PC-3 (cell line): ENCODE measurements at regions not wholly inside any gene's neighbourhood (a gene's known extent, or its start where the extent isn't known, plus 50 kb on each side); places are given as distances from the start of the nearest gene placed in this dataset.

Experiments used
- ATAC-seq: fragments of 200-7000 bp; cut with Tn5 transposase; 2 replicates; pipeline ENCODE4 v1.9.1; 2020; ENCODE audit warnings: mild to moderate bottlenecking, moderate library complexity
- BruUV-seq: library from RNA; stranded (reverse); fragments of 400-500 nt; replicated peaks from 2 replicates; lab custom pipeline; 2021; lab: Mats Ljungman, UMichigan
- CTCF ChIA-PET: fragments of 300-600 bp; sonication (Branson Sonifier 250); formaldehyde crosslinking; loops from one replicate; lab custom pipeline; 2022; ENCODE audit warnings: antibody characterized with exemption; lab: Charles Lee
- POLR2A ChIA-PET: fragments of 300-600 bp; sonication (Branson Sonifier 250); formaldehyde crosslinking; loops from one replicate; lab custom pipeline; 2022; ENCODE audit warnings: antibody characterized with exemption; ENCODE audit not compliant: unreplicated experiment; lab: Charles Lee
- DNase-seq: peaks from one replicate; pipeline ENCODE4 v3.0.0-alpha.2; 2015
- H2AFZ ChIP-seq: fragments of 300-600 bp; sonication (generic); 2 replicates; pipeline ENCODE4 v1.6.0; 2016; ENCODE audit warnings: antibody characterized with exemption, low read length
- H3F3A ChIP-seq: fragments of 300-600 bp; sonication (generic); one replicate; pipeline ENCODE4 v1.6.0; 2017; ENCODE audit warnings: antibody characterized with exemption, low read length, control low read depth, mild to moderate bottlenecking; ENCODE audit not compliant: unreplicated experiment
- H3K27ac ChIP-seq: fragments of 300-600 bp; sonication (generic); 2 replicates; pipeline ENCODE4 v1.5.1; 2016; ENCODE audit warnings: mild to moderate bottlenecking, low read length
- H3K27me3 ChIP-seq: fragments of 300-600 bp; sonication (generic); 2 replicates; pipeline ENCODE4 v1.6.1; 2016; ENCODE audit warnings: low read length, mixed read lengths
- H3K36me3 ChIP-seq: fragments of 300-600 bp; sonication (generic); 2 replicates; pipeline ENCODE4 v1.6.1; 2016; ENCODE audit warnings: low read depth, mixed run types, low read length, mixed read lengths
- H3K4me1 ChIP-seq: fragments of 300-600 bp; sonication (generic); 2 replicates; pipeline ENCODE4 v1.5.1; 2016; ENCODE audit warnings: low read length; ENCODE audit not compliant: insufficient read depth
- H3K4me2 ChIP-seq: fragments of 300-600 bp; sonication (generic); 2 replicates; pipeline ENCODE4 v1.6.0; 2016; ENCODE audit warnings: low read length
- H3K4me3 ChIP-seq: fragments of 300-600 bp; sonication (generic); 2 replicates; pipeline ENCODE4 v1.5.1; 2016; ENCODE audit warnings: mild to moderate bottlenecking, low read length, mixed read lengths
- H3K79me2 ChIP-seq: fragments of 300-600 bp; sonication (generic); 2 replicates; pipeline ENCODE4 v1.6.1; 2017; ENCODE audit warnings: low read length, mixed read lengths
- H3K9ac ChIP-seq: fragments of 300-600 bp; sonication (generic); 2 replicates; pipeline ENCODE4 v1.6.0; 2016; ENCODE audit warnings: mild to moderate bottlenecking, low read length
- H3K9me2 ChIP-seq: fragments of 300-600 bp; sonication (generic); replicated peaks from 2 replicates; pipeline ENCODE4 v1.6.1; 2016; ENCODE audit warnings: mixed run types, low read length, mixed read lengths
- H3K9me3 ChIP-seq: fragments of 300-600 bp; sonication (generic); 2 replicates; pipeline ENCODE4 v1.6.1; 2016; ENCODE audit warnings: low read length, mixed read lengths
- H4K20me1 ChIP-seq: fragments of 300-600 bp; sonication (generic); 2 replicates; pipeline ENCODE4 v1.6.1; 2016; ENCODE audit warnings: low read length, mixed read lengths
- CTCF ChIP-seq: fragments of 300-600 bp; sonication (generic); conservative IDR thresholded peaks from 2 replicates; pipeline ENCODE4 v1.5.1; 2017; ENCODE audit warnings: antibody characterized with exemption, low read depth, mild to moderate bottlenecking, low read length
- EZH2 ChIP-seq: fragments of 300-600 bp; sonication (generic); IDR thresholded peaks from one replicate; pipeline ENCODE4 v1.6.1; 2017; ENCODE audit warnings: antibody characterized with exemption, mild to moderate bottlenecking, low read length; ENCODE audit not compliant: unreplicated experiment
- EZH2phosphoT487 ChIP-seq: fragments of 300-600 bp; sonication (generic); IDR thresholded peaks from 2 replicates; pipeline ENCODE4 v1.6.1; 2018; ENCODE audit warnings: mild to moderate bottlenecking, antibody characterized with exemption, low read length, borderline replicate concordance
- intact Hi-C: fragments of 100-400 bp; cut with micrococcal nuclease; formaldehyde crosslinking; loops from 2 replicates; pipeline ENCODE4 v1.9.0; 2023

GRCh38 chr13:53150568-53150967 lies 122.0 kb downstream of the OLFM4 start:
- Histone ChIP-seq H3K36me3 (no peaks in the 10 kb centered on the region), H3K9me3 (no peaks in the 10 kb centered on the region), H3K27ac (no peak overlapping the region), H3K9ac (no peak overlapping the region), H3K4me1 (no peaks in the 10 kb centered on the region), H3F3A (no peaks in the 10 kb centered on the region), H3K4me2 (no peak overlapping the region), H3K79me2 (no peaks in the 10 kb centered on the region), H3K4me3 (no peak overlapping the region), H4K20me1 (no peaks in the 10 kb centered on the region), H3K9me2 (no peaks in the 10 kb centered on the region), H3K27me3 (no peaks in the 10 kb centered on the region), H2AFZ (no peak overlapping the region)
- TF ChIP-seq EZH2phosphoT487 (no peak), EZH2 (no peak), CTCF (no peak)
- CTCF ChIA-PET = no interaction called here
- no peak for DNase-seq
- intact Hi-C loops = no loop called here
- no peak for ATAC-seq
- BruUV-seq = no TSS peak
- POLR2A ChIA-PET = no interaction called here

- POLR2A ChIA-PET = no interaction called here
- DNase-seq = no peak
Measured at GRCh38 chr13:53151336-53152056, 122.9 kb downstream of the OLFM4 start.

More at GRCh38 chr13:53151336-53152056, 122.9 kb downstream of the OLFM4 start:
- no peaks in the 10 kb centered on the region for H3K9me3 ChIP-seq
- no peaks in the 10 kb centered on the region for H4K20me1 ChIP-seq
- intact Hi-C loops = no loop called here
- no peaks in the 10 kb centered on the region for H3F3A ChIP-seq
- no peak overlapping the region for H3K4me2 ChIP-seq
- no peak for TF ChIP-seq EZH2
- TF ChIP-seq CTCF = peak; percentile 52
- no peaks in the 10 kb centered on the region for H3K27me3 ChIP-seq
- H2AFZ ChIP-seq = no peak overlapping the region
- no TSS peak for BruUV-seq
- no peaks in the 10 kb centered on the region for H3K9me2 ChIP-seq
- no peaks in the 10 kb centered on the region for H3K79me2 ChIP-seq
- CTCF ChIA-PET = no interaction called here
- no peak for ATAC-seq
- H3K27ac ChIP-seq = no peak overlapping the region
- H3K9ac ChIP-seq = no peak overlapping the region
- H3K4me1 ChIP-seq = no peaks in the 10 kb centered on the region
- no peaks in the 10 kb centered on the region for H3K36me3 ChIP-seq
- H3K4me3 ChIP-seq = no peak overlapping the region
